WTC11 (cell line): ENCODE measurements at regions not wholly inside any gene's neighbourhood (a gene's known extent, or its start where the extent isn't known, plus 50 kb on each side); places are given as distances from the start of the nearest gene placed in this dataset.

Experiments
- ATAC-seq: fragments of 200-7000 bp; cut with Tn5 transposase; 2 replicates; pipeline ENCODE4 v1.10.0; 2021; ENCODE audit warnings: mild to moderate bottlenecking, moderate library complexity
- CTCF ChIA-PET: fragments of 300-600 bp; sonication (Branson Sonifier 250); formaldehyde crosslinking; loops from one replicate; lab custom pipeline; 2021; ENCODE audit warnings: antibody characterized with exemption; lab: Charles Lee
- POLR2A ChIA-PET: fragments of 350-600 bp; sonication (Branson Sonifier 250); formaldehyde crosslinking; loops from one replicate; lab custom pipeline; 2021; ENCODE audit warnings: antibody characterized with exemption; lab: Charles Lee
- DNase-seq: peaks from one replicate; pipeline ENCODE4 v3.0.0; 2021; ENCODE audit warnings: low spot score
- H3K27ac Mint-ChIP-seq: 2 replicates; pipeline ENCODE4 v1.8.0; 2021; ENCODE audit warnings: mixed read lengths
- H3K27me3 Mint-ChIP-seq: 2 replicates; pipeline ENCODE4 v1.8.0; 2021; ENCODE audit warnings: low read depth, mild to moderate bottlenecking, moderate library complexity, mixed read lengths
- H3K36me3 Mint-ChIP-seq: 2 replicates; pipeline ENCODE4 v1.8.0; 2021; ENCODE audit warnings: mixed read lengths
- H3K4me1 Mint-ChIP-seq: 2 replicates; pipeline ENCODE4 v1.8.0; 2022; ENCODE audit warnings: mixed read lengths
- H3K4me3 Mint-ChIP-seq: 2 replicates; pipeline ENCODE4 v1.8.0; 2021; ENCODE audit warnings: mild to moderate bottlenecking, moderate library complexity, mixed read lengths
- H3K9me3 Mint-ChIP-seq: 2 replicates; pipeline ENCODE4 v1.8.0; 2021; ENCODE audit warnings: mixed read lengths
- EMX1 ChIP-seq: fragments of 250-450 bp; sonication (Bioruptor Pico); IDR thresholded peaks from 2 replicates; pipeline ENCODE4 v1.8.0; 2021; ENCODE audit warnings: mild to moderate bottlenecking
- IRF2 ChIP-seq: sonication (generic); formaldehyde crosslinking; IDR thresholded peaks from 2 replicates; pipeline ENCODE4 v1.8.0; 2022; ENCODE audit warnings: low read depth, missing genetic modification reagents, borderline replicate concordance
- NFATC4 ChIP-seq: fragments of 250-450 bp; sonication (Bioruptor Pico); IDR thresholded peaks from 2 replicates; pipeline ENCODE4 v1.9.0; 2021; ENCODE audit warnings: mild to moderate bottlenecking
- NR1H2 ChIP-seq: sonication (generic); formaldehyde crosslinking; IDR thresholded peaks from 2 replicates; pipeline ENCODE4 v1.9.0; 2021; ENCODE audit warnings: mild to moderate bottlenecking, moderate library complexity, missing genetic modification reagents
- NR2C2 ChIP-seq: sonication (generic); formaldehyde crosslinking; IDR thresholded peaks from 2 replicates; pipeline ENCODE4 v1.8.0; 2022; ENCODE audit warnings: mild to moderate bottlenecking, missing genetic modification reagents
- RELA ChIP-seq: sonication (generic); formaldehyde crosslinking; IDR thresholded peaks from 2 replicates; pipeline ENCODE4 v1.8.1; 2022; ENCODE audit warnings: missing genetic modification reagents, mild to moderate bottlenecking, borderline replicate concordance
- TEAD4 ChIP-seq: sonication (generic); formaldehyde crosslinking; IDR thresholded peaks from 2 replicates; pipeline ENCODE4 v1.8.0; 2022; ENCODE audit warnings: mild to moderate bottlenecking, missing genetic modification reagents
- ZNF121 ChIP-seq: sonication (generic); formaldehyde crosslinking; IDR thresholded peaks from 2 replicates; pipeline ENCODE4 v1.8.0; 2023; ENCODE audit warnings: missing genetic modification reagents
- ZNF138 ChIP-seq: sonication (generic); formaldehyde crosslinking; conservative IDR thresholded peaks from 2 replicates; pipeline ENCODE4 v1.8.1; 2022; ENCODE audit warnings: mild to moderate bottlenecking, moderate library complexity, missing genetic modification reagents
- ZNF416 ChIP-seq: fragments of 250-450 bp; sonication (Bioruptor Pico); IDR thresholded peaks from 2 replicates; pipeline ENCODE4 v1.9.0; 2021; ENCODE audit warnings: mild to moderate bottlenecking, inconsistent platforms
- TF ChIP-seq, protein P1 (sequence below): sonication (generic); formaldehyde crosslinking; IDR thresholded peaks from 2 replicates; pipeline ENCODE4 v1.8.1; 2022; ENCODE audit warnings: mild to moderate bottlenecking, moderate library complexity, missing genetic modification reagents
- TF ChIP-seq, protein P2 (sequence below): sonication (generic); formaldehyde crosslinking; IDR thresholded peaks from 2 replicates; pipeline ENCODE4 v1.8.1; 2023; ENCODE audit warnings: mild to moderate bottlenecking, missing genetic modification reagents
- TF ChIP-seq, protein P3 (sequence below): sonication (generic); formaldehyde crosslinking; conservative IDR thresholded peaks from 2 replicates; pipeline ENCODE4 v1.8.1; 2022; ENCODE audit warnings: mild to moderate bottlenecking, missing genetic modification reagents
- TF ChIP-seq, protein P4 (sequence below): sonication (generic); formaldehyde crosslinking; IDR thresholded peaks from 2 replicates; pipeline ENCODE4 v1.8.1; 2023; ENCODE audit warnings: mild to moderate bottlenecking, moderate library complexity, missing genetic modification reagents
- TF ChIP-seq, protein P5 (sequence below): sonication (generic); formaldehyde crosslinking; IDR thresholded peaks from 2 replicates; pipeline ENCODE4 v1.8.0; 2023; ENCODE audit warnings: missing genetic modification reagents
- TF ChIP-seq, protein P6 (sequence below): sonication (generic); formaldehyde crosslinking; IDR thresholded peaks from 2 replicates; pipeline ENCODE4 v1.8.1; 2023; ENCODE audit warnings: mild to moderate bottlenecking, missing genetic modification reagents, moderate library complexity
- TF ChIP-seq, protein P7 (sequence below): fragments of 250-450 bp; sonication (Bioruptor Pico); IDR thresholded peaks from 2 replicates; pipeline ENCODE4 v2.1.2; 2022; ENCODE audit warnings: mild to moderate bottlenecking, moderate library complexity
- TF ChIP-seq, protein P8 (sequence below): sonication (generic); formaldehyde crosslinking; IDR thresholded peaks from 2 replicates; pipeline ENCODE4 v1.8.0; 2022; ENCODE audit warnings: mild to moderate bottlenecking, missing genetic modification reagents

DNA sequence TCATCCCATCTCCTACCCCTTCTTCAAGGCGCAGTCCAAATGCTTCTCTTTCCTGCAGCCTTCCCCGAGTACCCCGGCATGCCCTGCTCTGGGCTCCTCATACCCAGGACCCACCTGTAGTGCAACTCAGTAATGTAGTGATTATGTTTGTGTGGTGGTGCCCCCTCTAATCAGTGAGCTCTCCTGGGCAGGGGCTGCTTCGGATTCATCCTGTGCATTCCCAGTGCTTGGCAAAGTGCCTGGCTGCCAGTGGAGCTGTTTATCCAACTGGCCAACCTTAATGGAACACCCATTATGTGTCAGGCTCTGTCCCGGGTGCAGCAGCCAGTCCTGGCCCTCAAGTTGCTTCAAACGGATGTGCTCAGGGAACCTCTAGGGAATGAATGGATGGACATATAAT, 174.4 kb upstream of the LINGO1 start:
- TF ChIP-seq NFATC4 (no peak), NR2C2 (no peak), NR1H2 (CRISPR knock-in tag) (no peak), ZNF138 (no peak), TEAD4 (CRISPR knock-in tag) (no peak), EMX1 (CRISPR knock-in tag) (no peak)
- TF ChIP-seq, protein P1, sequence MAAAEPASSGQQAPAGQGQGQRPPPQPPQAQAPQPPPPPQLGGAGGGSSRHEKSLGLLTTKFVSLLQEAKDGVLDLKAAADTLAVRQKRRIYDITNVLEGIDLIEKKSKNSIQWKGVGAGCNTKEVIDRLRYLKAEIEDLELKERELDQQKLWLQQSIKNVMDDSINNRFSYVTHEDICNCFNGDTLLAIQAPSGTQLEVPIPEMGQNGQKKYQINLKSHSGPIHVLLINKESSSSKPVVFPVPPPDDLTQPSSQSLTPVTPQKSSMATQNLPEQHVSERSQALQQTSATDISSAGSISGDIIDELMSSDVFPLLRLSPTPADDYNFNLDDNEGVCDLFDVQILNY (CRISPR knock-in tag): no peak
- TF ChIP-seq, protein P2, sequence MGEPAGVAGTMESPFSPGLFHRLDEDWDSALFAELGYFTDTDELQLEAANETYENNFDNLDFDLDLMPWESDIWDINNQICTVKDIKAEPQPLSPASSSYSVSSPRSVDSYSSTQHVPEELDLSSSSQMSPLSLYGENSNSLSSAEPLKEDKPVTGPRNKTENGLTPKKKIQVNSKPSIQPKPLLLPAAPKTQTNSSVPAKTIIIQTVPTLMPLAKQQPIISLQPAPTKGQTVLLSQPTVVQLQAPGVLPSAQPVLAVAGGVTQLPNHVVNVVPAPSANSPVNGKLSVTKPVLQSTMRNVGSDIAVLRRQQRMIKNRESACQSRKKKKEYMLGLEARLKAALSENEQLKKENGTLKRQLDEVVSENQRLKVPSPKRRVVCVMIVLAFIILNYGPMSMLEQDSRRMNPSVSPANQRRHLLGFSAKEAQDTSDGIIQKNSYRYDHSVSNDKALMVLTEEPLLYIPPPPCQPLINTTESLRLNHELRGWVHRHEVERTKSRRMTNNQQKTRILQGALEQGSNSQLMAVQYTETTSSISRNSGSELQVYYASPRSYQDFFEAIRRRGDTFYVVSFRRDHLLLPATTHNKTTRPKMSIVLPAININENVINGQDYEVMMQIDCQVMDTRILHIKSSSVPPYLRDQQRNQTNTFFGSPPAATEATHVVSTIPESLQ: no peak
- TF ChIP-seq, protein P3, sequence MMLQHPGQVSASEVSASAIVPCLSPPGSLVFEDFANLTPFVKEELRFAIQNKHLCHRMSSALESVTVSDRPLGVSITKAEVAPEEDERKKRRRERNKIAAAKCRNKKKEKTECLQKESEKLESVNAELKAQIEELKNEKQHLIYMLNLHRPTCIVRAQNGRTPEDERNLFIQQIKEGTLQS (CRISPR knock-in tag): no peak
- TF ChIP-seq, protein P4, sequence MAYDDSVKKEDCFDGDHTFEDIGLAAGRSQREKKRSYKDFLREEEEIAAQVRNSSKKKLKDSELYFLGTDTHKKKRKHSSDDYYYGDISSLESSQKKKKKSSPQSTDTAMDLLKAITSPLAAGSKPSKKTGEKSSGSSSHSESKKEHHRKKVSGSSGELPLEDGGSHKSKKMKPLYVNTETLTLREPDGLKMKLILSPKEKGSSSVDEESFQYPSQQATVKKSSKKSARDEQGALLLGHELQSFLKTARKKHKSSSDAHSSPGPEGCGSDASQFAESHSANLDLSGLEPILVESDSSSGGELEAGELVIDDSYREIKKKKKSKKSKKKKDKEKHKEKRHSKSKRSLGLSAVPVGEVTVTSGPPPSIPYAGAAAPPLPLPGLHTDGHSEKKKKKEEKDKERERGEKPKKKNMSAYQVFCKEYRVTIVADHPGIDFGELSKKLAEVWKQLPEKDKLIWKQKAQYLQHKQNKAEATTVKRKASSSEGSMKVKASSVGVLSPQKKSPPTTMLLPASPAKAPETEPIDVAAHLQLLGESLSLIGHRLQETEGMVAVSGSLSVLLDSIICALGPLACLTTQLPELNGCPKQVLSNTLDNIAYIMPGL (CRISPR knock-in tag): no peak
- TF ChIP-seq, protein P5, sequence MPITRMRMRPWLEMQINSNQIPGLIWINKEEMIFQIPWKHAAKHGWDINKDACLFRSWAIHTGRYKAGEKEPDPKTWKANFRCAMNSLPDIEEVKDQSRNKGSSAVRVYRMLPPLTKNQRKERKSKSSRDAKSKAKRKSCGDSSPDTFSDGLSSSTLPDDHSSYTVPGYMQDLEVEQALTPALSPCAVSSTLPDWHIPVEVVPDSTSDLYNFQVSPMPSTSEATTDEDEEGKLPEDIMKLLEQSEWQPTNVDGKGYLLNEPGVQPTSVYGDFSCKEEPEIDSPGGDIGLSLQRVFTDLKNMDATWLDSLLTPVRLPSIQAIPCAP: no peak
- DNase-seq (no peak), ATAC-seq (no peak)
- Mint-ChIP-seq H3K27ac (no peak overlapping the region; the same call in 1 of the 2 replicates), H3K4me3 (no peak overlapping the region), H3K4me1 (peaks cover 42% of the 10 kb centered on the region), H3K27me3 (no peaks in the 10 kb centered on the region), H3K9me3 (no peaks in the 10 kb centered on the region), H3K36me3 (no peaks in the 10 kb centered on the region)
- ChIA-PET CTCF (interaction anchor here (1.0 to 2.2 kb wide), 5 partner anchors 12 to 153 kb away, joined by 3 to 11 read pairs (median 4); no protein-coding TSS in a partner anchor), POLR2A (no interaction called here)

DNA sequence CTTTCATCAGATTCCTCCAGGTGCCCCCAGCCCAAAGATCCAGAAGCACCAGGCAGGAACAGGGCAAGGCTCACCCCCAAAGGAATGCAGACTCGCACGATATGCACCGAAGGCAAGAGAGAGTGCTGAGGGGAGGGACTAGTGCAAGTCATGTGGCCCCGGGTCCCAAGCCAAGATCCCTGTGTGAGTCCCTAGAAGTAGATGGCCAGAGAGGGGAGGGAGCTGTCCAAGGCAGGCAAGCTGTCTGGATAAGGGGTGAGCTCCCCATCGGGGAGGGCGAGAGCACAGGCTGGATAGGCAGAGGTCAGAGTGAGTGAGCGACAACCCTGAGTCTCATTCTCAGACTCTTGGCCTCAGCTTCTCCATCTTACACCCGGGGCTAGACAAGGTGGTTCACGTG, 171.5 kb upstream of the LINGO1 start:
- ChIA-PET POLR2A (no interaction called here), CTCF (interaction anchor here (0.9 kb wide), 1 partner anchor 186 kb away, joined by 3 read pairs; no protein-coding TSS in a partner anchor)
- no peak overlapping the region for H3K4me3 Mint-ChIP-seq
- peaks cover 28% of the 10 kb centered on the region for H3K4me1 Mint-ChIP-seq
- ATAC-seq (peak; percentile 36; the same call in 1 of the 2 replicates), DNase-seq (no peak)
- H3K27ac Mint-ChIP-seq: no peak overlapping the region
- no peaks in the 10 kb centered on the region for H3K36me3 Mint-ChIP-seq
- TF ChIP-seq RELA (CRISPR knock-in tag): no peak
- TF ChIP-seq ZNF121: 0 out of 2 replicates have a peak, but pooled peaks have one; percentile 18
- TF ChIP-seq, protein P6, sequence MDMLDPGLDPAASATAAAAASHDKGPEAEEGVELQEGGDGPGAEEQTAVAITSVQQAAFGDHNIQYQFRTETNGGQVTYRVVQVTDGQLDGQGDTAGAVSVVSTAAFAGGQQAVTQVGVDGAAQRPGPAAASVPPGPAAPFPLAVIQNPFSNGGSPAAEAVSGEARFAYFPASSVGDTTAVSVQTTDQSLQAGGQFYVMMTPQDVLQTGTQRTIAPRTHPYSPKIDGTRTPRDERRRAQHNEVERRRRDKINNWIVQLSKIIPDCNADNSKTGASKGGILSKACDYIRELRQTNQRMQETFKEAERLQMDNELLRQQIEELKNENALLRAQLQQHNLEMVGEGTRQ (CRISPR knock-in tag): peak; percentile 54; the same call in 1 of the 2 replicates
- H3K9me3 Mint-ChIP-seq: 0 out of 2 replicates have a peak, but pooled peaks cover 3% of the 10 kb centered on the region
- no peaks in the 10 kb centered on the region for H3K27me3 Mint-ChIP-seq

DNA sequence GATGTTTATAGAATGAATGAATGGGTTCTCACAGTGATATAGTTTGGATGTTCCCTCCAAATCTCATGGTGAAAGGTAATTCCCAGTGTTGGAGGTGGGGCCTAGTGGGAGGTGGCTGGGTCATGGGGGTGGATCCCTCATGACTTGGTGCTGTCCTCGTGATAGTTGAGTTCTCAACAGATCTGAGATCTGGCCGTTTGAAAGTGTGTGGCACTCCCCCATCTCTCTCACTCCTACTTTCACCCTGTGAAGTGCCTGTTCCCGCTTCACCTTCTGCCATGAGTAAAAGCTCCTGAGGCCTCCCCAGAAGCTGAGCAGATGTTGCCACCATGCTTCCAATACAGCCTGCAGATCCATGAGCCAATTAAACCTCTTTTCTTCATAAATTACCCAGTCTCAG, 170.8 kb upstream of the LINGO1 start:
- ChIA-PET CTCF (interaction anchor here (0.9 to 1.8 kb wide), 2 partner anchors 19 to 186 kb away, joined by 3 to 7 read pairs; no protein-coding TSS in a partner anchor), POLR2A (no interaction called here)
- DNase-seq: no peak
- ATAC-seq: no peak
- no peak for TF ChIP-seq IRF2
- TF ChIP-seq, protein P7, sequence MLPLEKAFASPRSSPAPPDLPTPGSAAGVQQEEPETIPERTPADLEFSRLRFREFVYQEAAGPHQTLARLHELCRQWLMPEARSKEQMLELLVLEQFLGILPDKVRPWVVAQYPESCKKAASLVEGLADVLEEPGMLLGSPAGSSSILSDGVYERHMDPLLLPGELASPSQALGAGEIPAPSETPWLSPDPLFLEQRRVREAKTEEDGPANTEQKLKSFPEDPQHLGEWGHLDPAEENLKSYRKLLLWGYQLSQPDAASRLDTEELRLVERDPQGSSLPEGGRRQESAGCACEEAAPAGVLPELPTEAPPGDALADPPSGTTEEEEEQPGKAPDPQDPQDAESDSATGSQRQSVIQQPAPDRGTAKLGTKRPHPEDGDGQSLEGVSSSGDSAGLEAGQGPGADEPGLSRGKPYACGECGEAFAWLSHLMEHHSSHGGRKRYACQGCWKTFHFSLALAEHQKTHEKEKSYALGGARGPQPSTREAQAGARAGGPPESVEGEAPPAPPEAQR: no peak
- no peak for TF ChIP-seq ZNF416 (CRISPR knock-in tag)
- TF ChIP-seq, protein P8, sequence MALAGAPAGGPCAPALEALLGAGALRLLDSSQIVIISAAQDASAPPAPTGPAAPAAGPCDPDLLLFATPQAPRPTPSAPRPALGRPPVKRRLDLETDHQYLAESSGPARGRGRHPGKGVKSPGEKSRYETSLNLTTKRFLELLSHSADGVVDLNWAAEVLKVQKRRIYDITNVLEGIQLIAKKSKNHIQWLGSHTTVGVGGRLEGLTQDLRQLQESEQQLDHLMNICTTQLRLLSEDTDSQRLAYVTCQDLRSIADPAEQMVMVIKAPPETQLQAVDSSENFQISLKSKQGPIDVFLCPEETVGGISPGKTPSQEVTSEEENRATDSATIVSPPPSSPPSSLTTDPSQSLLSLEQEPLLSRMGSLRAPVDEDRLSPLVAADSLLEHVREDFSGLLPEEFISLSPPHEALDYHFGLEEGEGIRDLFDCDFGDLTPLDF (CRISPR knock-in tag): no peak
- H3K27me3 Mint-ChIP-seq: no peaks in the 10 kb centered on the region
- H3K9me3 Mint-ChIP-seq: 0 out of 2 replicates have a peak, but pooled peaks cover 3% of the 10 kb centered on the region
- no peak overlapping the region for H3K4me3 Mint-ChIP-seq
- peaks cover 28% of the 10 kb centered on the region for H3K4me1 Mint-ChIP-seq
- H3K27ac Mint-ChIP-seq: no peak overlapping the region
- no peaks in the 10 kb centered on the region for H3K36me3 Mint-ChIP-seq
